NCI-H1048 (cell line): ENCODE measurements at regions not wholly inside any gene's neighbourhood (a gene's known extent, or its start where the extent isn't known, plus 50 kb on each side); places are given as distances from the start of the nearest gene placed in this dataset.

Experiments used
- DNase-seq: peaks from one replicate; lab custom pipeline; 2025; lab: John Stamatoyannopoulos, UW

DNA sequence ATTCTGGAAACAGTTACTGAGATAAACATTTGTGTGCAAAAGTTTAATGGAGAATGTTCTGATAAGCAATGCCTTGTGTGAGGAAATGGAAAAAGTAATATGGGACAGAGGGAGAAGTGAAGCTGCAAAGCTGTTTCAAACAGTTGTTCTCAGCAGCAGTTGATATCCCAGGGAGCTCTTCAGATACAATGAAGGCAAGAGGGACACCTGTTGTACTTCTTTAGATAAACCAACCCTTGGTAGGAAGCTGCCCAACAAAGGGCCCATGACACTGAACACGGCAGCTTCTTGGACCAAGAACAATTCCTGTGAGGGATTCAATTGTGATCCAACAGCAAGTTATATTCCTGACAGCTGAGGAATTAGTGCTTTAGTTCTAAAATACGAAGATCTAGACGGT, 894.3 kb upstream of the PCDH20 start:
- no peak for DNase-seq

- DNase-seq, result no peak
Measured at GRCh38 chr13:62305756-62306155, 890.1 kb upstream of the PCDH20 start.

GRCh38 chr13:62302341-62302740, 886.7 kb upstream of the PCDH20 start:
- DNase-seq, result no peak

DNA sequence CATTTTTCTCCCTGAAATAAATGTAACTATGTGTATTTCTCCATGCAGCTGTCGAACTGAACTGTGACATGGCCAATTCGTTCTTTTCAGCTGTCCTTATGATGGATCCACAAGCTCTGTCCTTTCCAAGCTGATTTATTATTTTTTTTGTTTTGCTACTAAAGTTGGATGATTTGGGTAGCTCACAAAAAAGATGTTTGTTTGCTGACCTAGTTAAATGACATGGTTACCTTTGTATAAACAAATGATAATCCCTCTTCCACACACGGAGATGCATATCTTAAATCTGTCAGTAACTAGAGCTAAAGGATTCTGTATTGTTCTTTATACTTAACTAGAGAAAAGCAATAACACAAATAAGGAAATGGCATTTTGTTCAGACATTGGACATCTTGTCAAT, 884.3 kb upstream of the PCDH20 start:
- DNase-seq, result no peak

DNA sequence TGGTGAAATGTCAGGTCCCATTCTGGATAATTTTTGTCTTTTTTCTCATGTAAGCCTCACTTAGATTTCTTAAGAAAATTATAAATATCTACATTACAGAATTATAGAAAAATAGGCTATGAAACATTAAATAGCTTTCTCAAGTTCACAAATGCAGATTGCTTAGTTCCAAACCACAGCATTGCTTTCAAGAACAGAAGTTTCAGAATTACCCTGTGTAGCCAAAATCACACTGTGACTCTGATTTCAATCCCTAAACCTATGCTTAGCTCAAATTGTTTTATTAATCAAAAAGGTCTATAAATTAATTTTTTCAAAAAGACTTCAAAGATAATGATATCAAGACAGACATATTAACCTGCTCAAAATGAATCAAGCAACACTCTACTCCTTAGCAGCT, 881.2 kb upstream of the PCDH20 start:
- DNase-seq, result no peak

DNA sequence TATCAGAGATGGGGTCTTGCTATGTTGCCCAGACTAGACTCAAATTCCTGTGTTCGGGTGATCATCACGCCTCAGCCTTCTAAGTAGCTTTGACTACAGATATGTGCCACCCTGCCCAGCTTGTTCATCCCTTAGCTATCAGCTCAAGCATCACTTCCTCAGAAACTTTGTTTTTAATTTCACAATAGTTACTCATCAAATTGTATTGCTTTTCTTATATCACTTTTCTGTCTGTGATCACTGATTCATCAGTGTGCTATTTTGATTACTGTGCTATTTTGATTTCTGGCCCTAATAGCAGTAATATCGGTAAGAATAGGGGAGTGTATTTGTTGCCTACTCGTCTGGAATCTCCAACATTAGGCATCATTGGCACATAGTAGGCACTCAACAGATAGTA, 878.6 kb upstream of the PCDH20 start:
- DNase-seq, result no peak

- DNase-seq, result no peak
Measured at GRCh38 chr13:62292714-62293480, 877.2 kb upstream of the PCDH20 start.

DNA sequence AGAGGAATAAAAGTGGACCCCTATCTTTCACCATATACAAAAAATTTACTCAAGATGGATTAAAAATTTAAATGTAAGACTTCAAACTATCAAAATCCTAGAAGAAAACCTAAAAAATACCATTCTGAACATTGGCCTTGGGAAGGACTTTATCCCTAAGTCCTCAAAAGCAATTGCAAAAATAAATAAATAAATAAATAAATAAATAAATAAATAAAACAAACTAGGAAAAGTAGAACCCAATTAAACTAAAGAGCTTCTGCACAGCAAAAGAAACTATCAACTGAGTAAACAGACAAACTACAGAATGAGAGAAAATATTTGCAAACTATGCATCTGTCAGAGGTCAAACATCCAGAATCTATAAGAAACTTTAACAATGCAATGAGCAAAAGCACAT, 874.9 kb upstream of the PCDH20 start:
- no peak for DNase-seq

GRCh38 chr13:62287764-62288163, 872.1 kb upstream of the PCDH20 start:
- no peak for DNase-seq

DNA sequence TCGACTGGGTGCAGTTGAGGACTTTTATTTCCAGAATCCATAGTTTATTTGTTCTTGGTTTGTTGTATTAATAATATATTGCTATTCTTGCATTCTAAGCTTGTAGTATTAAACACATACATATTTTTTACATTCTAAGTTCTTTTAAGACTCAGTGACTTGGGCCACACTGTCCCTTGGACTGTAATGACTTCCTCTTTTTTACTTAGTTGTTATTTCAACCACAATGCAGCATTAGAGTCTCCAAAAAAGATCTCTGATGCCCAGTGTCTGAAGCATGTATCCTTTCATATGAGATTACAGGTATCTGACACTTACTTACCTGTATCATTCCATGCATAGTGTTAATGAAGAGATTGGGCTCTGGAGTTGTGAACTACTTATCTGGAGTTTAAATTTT, 864.9 kb upstream of the PCDH20 start:
- DNase-seq, result no peak

DNA sequence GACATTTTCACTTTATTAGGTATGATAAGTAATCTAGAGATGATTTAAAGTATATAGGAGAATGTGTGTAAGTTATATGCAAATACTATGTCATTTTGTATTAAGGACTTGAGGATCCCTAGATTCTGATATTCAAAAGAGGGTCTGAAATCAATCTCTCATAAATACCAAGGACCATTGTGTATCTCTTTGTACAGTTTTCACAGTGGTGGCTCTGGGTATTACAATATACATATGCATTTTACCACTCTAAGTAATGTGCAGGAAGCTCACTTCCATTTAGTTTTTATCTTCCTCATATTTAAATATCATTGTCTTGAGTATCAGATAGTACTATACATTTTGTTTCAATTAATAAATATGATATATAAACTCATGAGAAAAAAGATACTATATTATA, 862.6 kb upstream of the PCDH20 start:
- no peak for DNase-seq

DNA sequence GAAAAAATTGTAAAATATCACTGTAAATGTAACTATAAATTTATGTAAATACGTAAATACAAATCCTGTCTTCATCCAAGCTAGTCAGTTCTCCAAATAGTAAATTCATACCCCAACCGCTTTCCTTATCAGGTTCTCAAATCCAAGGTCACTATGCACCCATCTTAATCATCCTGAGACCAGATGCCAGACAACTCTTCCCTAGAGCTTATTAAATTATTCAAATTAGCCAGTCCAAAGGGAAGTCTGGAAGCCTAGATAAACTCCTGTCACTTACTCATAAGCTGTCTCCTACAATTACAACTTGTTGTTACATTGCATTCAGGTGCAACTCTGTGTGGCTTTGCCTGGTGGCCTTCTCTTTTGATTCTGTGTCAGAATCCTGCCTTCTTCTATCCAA, 836.1 kb upstream of the PCDH20 start:
- no peak for DNase-seq

GRCh38 chr13:62250501-62251201, 835.0 kb upstream of the PCDH20 start:
- no peak for DNase-seq

- no peak for DNase-seq
Measured at GRCh38 chr13:62246581-62246980, 830.9 kb upstream of the PCDH20 start.

- DNase-seq, result no peak
Measured at GRCh38 chr13:62243106-62243505, 827.5 kb upstream of the PCDH20 start.

DNA sequence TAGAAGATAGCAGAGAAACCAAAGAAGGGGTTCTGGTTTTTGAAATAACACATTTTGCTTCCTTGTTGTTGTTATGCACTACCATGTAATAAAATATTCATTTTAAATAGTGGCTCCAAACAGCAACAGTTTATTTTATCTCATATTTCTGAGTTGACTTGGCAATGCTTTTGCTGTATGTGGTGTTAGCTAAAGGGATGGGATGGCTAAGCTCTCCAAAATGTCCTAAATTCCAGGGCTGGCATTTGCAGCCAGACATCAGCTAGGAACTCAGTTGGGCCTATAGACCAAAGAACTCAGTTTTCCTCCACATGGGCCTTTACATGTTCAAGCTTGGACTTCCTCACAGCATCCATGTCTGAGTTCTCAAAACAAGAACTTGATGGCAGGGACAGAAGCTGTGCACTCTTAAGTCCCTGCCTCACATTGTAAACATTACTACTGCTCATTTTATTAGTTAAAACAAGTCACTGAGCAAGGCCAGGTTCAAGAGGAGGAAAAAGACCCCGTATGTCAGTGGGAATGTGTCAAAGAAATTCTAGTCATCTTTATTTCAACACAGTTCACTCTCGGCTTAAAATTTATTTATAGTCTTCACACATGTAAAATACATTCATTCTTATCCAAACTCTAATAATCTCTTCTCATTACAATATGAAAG, 819.3 kb upstream of the PCDH20 start:
- no peak for DNase-seq

- DNase-seq, result no peak
Measured at GRCh38 chr13:62210951-62211350, 795.3 kb upstream of the PCDH20 start.

- DNase-seq, result no peak
Measured at GRCh38 chr13:62209529-62209928, 793.9 kb upstream of the PCDH20 start.

DNA sequence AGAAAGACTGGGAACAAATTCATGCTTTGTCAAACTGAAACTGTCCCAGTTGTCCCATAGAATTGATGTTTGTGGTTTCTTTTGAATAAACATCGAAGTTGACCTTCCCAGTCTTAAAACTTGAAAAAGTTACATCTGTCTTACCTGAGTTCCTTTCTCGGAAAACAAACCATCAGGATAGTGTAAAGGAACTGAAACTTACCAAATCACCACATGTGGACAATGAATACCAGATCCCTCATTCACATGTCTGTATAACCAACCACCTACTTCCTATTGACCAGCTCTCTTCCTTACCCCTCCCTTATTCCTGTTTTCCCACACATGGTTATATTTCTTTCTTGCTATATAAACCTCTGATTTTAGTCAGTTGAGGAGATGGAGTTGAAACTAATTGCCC, 791.7 kb upstream of the PCDH20 start:
- no peak for DNase-seq

- DNase-seq, result no peak
Measured at GRCh38 chr13:62206165-62206564, 790.5 kb upstream of the PCDH20 start.

DNA sequence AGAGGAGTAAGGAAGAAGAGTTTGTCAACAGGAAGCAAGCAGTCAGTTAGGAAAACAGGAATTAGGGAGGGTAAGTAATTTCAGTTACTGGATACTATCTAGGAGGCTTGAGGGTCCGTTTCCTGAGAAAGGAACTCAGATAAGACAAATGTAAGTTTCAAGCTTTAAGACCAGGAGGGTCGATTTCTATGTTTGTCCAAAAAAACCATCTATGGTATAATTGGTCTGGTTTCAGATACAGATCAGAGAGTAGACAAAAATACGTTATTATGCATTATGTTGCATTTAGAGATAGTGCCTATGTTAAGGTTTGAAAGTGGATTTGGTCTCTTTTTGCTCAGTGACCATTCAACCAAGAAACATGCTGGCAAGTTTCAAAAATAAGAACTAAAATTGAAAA, 789.6 kb upstream of the PCDH20 start:
- DNase-seq, result no peak

- DNase-seq, result no peak
Measured at GRCh38 chr13:62194371-62194770, 778.7 kb upstream of the PCDH20 start.

GRCh38 chr13:62193919-62194318, 778.3 kb upstream of the PCDH20 start:
- no peak for DNase-seq
